PC-9 (cell line): ENCODE measurements at regions not wholly inside any gene's neighbourhood (a gene's known extent, or its start where the extent isn't known, plus 50 kb on each side); places are given as distances from the start of the nearest gene placed in this dataset.

Experiments
- BruUV-seq: library from RNA; stranded (reverse); fragments of 400-500 nt; replicated peaks from 2 replicates; lab custom pipeline; 2021; lab: Mats Ljungman, UMichigan
- CTCF ChIA-PET: fragments of 300-600 bp; sonication (Branson Sonifier 250); formaldehyde crosslinking; loops from one replicate; lab custom pipeline; 2022; ENCODE audit warnings: antibody characterized with exemption; lab: Charles Lee
- POLR2A ChIA-PET: fragments of 300-600 bp; sonication (Branson Sonifier 250); formaldehyde crosslinking; loops from one replicate; lab custom pipeline; 2022; ENCODE audit warnings: antibody characterized with exemption; ENCODE audit not compliant: unreplicated experiment; lab: Charles Lee
- DNase-seq, 2 experiments: peaks; one replicate each; pipeline versions ENCODE4 v3.0.0 to v3.0.0-alpha.2; 2015 to 2022; ENCODE audit warnings: mixed read lengths in 1 of 2
- H2AFZ ChIP-seq: fragments of 200-600 bp; sonication (generic); 2 replicates; pipeline ENCODE4 v1.8.1; 2017; ENCODE audit warnings: antibody characterized with exemption
- H3F3A ChIP-seq: fragments of 200-600 bp; sonication (generic); 2 replicates; pipeline ENCODE4 v1.8.1; 2017; ENCODE audit warnings: antibody characterized with exemption, mild to moderate bottlenecking, low read depth; ENCODE audit not compliant: insufficient read depth
- H3K27ac ChIP-seq: fragments of 200-600 bp; sonication (generic); 2 replicates; pipeline ENCODE4 v1.6.1; 2016; ENCODE audit warnings: mixed run types
- H3K27me3 ChIP-seq: fragments of 200-600 bp; sonication (generic); 2 replicates; pipeline ENCODE4 v1.6.1; 2016; ENCODE audit warnings: low read depth, mixed run types; ENCODE audit not compliant: insufficient read depth
- H3K36me3 ChIP-seq: fragments of 200-600 bp; sonication (generic); 2 replicates; pipeline ENCODE4 v1.6.1; 2016; ENCODE audit warnings: low read depth, mixed run types
- H3K4me1 ChIP-seq: fragments of 200-600 bp; sonication (generic); replicated peaks from 2 replicates; pipeline ENCODE4 v1.6.1; 2016; ENCODE audit warnings: mixed run types; ENCODE audit not compliant: insufficient read depth
- H3K4me2 ChIP-seq: fragments of 200-600 bp; sonication (generic); 2 replicates; pipeline ENCODE4 v1.6.1; 2017; ENCODE audit warnings: mixed run types
- H3K4me3 ChIP-seq: fragments of 200-600 bp; sonication (generic); 2 replicates; pipeline ENCODE4 v1.6.1; 2016; ENCODE audit warnings: mixed run types
- H3K79me2 ChIP-seq: fragments of 200-600 bp; sonication (generic); 2 replicates; pipeline ENCODE4 v1.6.1; 2017; ENCODE audit warnings: low read depth, mixed run types
- H3K9me2 ChIP-seq: fragments of 200-600 bp; sonication (generic); 2 replicates; pipeline ENCODE4 v1.8.1; 2017; ENCODE audit warnings: mild to moderate bottlenecking; ENCODE audit not compliant: insufficient read depth
- H3K9me3 ChIP-seq: fragments of 200-600 bp; sonication (generic); 2 replicates; pipeline ENCODE4 v1.8.1; 2016; ENCODE audit warnings: low read depth; ENCODE audit not compliant: insufficient read depth
- H4K20me1 ChIP-seq: fragments of 200-600 bp; sonication (generic); 2 replicates; pipeline ENCODE4 v1.8.1; 2017; ENCODE audit not compliant: insufficient read depth
- EZH2 ChIP-seq: fragments of 200-600 bp; sonication (generic); IDR thresholded peaks from 2 replicates; pipeline ENCODE4 v1.8.0; 2017; ENCODE audit warnings: antibody characterized with exemption, low read depth
- intact Hi-C: fragments of 100-400 bp; cut with micrococcal nuclease; formaldehyde crosslinking; loops from one replicate; pipeline ENCODE4 v1.10.0; 2022; ENCODE audit not compliant: unreplicated experiment
- TF ChIP-seq, protein P1 (sequence below): fragments of 200-600 bp; sonication (generic); conservative IDR thresholded peaks from 2 replicates; pipeline ENCODE4 v1.6.1; 2017; ENCODE audit warnings: mixed run types, antibody characterized with exemption, mild to moderate bottlenecking, moderate library complexity

DNA sequence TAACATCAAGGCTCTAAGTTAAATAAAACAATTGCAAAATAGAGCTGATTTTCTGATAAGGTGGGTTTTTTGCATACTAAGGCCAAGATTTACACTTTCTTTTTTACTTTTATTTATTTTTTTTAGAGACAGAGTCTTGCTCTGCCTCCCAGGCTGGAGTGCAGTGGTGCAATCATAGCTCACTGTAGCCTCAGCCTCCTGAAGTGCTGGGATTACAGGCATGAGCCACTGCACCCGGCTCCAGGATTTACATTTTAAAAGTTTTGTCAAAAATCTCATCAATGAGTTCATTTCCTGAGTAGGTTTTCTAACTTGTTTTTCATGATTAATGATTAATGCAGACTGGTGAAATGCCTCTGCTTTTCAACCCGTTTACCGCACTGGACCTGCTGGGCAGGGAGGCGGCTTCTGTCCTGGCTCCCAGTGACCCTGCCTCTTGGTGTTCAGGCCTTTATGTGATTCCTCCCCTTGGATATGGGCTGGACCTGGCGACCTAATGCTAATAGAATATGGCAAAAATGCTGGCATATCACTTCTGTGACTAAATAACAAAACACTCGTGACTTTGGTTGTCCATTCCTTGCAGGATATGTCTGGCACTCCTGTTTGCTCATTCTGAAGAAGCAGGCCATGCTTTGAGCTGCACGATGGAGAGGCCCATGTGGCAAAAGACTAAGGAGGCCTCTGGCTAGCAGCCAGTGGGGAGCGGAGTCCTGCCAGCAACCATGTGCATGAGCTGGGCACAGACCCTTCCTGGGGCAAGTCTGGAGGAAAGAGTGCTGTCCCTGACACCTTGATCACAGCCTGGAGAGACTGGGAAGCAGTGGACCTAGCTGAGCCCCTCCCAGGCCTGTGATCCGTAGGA lies 72.2 kb upstream of the PTCH1 start:
- no TSS peak for BruUV-seq
- TF ChIP-seq EZH2 = no peak
- TF ChIP-seq, protein P1, sequence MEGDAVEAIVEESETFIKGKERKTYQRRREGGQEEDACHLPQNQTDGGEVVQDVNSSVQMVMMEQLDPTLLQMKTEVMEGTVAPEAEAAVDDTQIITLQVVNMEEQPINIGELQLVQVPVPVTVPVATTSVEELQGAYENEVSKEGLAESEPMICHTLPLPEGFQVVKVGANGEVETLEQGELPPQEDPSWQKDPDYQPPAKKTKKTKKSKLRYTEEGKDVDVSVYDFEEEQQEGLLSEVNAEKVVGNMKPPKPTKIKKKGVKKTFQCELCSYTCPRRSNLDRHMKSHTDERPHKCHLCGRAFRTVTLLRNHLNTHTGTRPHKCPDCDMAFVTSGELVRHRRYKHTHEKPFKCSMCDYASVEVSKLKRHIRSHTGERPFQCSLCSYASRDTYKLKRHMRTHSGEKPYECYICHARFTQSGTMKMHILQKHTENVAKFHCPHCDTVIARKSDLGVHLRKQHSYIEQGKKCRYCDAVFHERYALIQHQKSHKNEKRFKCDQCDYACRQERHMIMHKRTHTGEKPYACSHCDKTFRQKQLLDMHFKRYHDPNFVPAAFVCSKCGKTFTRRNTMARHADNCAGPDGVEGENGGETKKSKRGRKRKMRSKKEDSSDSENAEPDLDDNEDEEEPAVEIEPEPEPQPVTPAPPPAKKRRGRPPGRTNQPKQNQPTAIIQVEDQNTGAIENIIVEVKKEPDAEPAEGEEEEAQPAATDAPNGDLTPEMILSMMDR = no peak
- Histone ChIP-seq H3K27ac (no peak overlapping the region), H3K36me3 (no peaks in the 10 kb centered on the region), H3F3A (no peaks in the 10 kb centered on the region), H3K27me3 (peaks cover 74% of the 10 kb centered on the region), H4K20me1 (no peaks in the 10 kb centered on the region), H3K4me3 (no peak overlapping the region), H3K4me2 (no peak overlapping the region), H3K9me2 (no peaks in the 10 kb centered on the region), H3K79me2 (no peaks in the 10 kb centered on the region), H3K4me1 (no peaks in the 10 kb centered on the region), H2AFZ (no peak overlapping the region), H3K9me3 (no peaks in the 10 kb centered on the region)
- POLR2A ChIA-PET = interaction anchor here (0.6 kb wide), 1 partner anchor 1449 kb away, joined by 5 read pairs; no protein-coding TSS in a partner anchor
- intact Hi-C loops = no loop called here
- no peak for DNase-seq
- CTCF ChIA-PET = no interaction called here

DNA sequence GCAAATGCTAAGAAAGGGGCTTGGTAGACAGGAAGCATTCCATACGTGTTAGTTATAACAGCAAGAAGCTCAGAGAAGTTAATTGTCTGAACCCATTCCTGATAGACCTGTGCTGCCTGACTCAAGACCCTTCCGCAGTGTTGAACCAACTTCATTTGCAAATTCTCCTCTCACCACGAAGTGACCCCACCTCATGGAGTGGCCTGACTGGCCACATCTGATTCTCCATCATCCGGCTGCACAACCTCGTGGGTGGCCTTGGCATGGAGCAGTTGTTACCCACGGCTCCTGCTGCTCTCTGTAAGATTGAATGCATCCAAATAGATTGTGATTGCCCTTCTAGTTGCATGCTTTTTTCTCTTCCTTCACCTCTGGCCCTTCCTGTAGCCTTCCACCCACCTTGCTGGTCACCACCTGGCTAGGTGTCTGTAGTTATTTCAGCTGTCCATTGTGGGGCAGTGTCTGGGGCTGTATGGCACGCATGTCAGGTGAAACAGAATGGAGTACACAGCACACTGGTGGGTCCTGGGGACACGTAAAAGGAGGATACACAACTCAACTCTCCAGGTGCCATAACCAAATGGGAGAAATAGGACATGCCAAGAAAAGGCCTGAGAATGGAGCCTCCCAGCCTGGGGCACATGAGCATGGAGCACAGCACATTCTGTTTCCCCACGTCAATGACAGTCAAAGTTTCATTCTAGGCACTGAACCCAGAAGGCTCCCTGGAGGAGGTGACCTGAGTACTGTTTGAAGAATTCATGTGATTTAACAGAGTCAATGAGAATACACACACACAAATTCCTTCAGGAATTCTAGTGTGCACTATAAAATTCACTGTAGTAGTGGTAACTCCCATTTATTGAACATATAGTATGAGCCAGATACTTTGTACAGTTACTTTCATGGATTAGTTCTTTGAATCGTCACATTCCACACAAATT lies 70.5 kb upstream of the PTCH1 start:
- no peak overlapping the region for H2AFZ ChIP-seq
- TF ChIP-seq EZH2 = no peak
- TF ChIP-seq, protein P1 = no peak
- no peak overlapping the region for H3K27ac ChIP-seq
- no peak overlapping the region for H3K4me3 ChIP-seq
- no peaks in the 10 kb centered on the region for H3F3A ChIP-seq
- H4K20me1 ChIP-seq = no peaks in the 10 kb centered on the region
- no peaks in the 10 kb centered on the region for H3K9me2 ChIP-seq
- no peak for DNase-seq
- no peaks in the 10 kb centered on the region for H3K9me3 ChIP-seq
- peaks cover 70% of the 10 kb centered on the region for H3K27me3 ChIP-seq
- H3K4me1 ChIP-seq = no peaks in the 10 kb centered on the region
- H3K36me3 ChIP-seq = no peaks in the 10 kb centered on the region
- no peaks in the 10 kb centered on the region for H3K79me2 ChIP-seq
- no peak overlapping the region for H3K4me2 ChIP-seq
- intact Hi-C loops = no loop called here
- BruUV-seq = no TSS peak
- CTCF ChIA-PET = no interaction called here
- POLR2A ChIA-PET = no interaction called here

DNA sequence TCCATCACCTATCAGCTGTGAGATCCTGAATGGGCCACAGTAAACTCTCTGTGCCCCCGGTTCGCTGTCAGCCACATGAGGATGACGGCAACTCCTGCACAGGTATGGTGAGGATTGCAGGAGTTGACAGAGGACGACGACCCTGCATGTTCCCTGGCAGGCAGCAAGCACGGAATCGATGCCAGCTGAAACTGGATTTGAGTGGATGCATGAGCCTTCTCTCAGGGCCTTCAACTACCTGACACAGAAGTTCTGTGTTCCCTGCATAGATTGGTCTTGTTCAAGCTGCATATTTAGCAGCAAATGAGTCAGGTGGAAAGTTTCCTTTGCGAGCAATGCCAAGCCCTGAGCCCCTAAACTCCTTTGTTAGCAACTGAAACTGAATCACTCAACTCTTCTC lies 69.6 kb upstream of the PTCH1 start:
- Histone ChIP-seq H3K9me2 (no peaks in the 10 kb centered on the region), H3K79me2 (no peaks in the 10 kb centered on the region), H3K27ac (no peak overlapping the region), H3K36me3 (no peaks in the 10 kb centered on the region), H3K4me2 (no peak overlapping the region), H4K20me1 (no peaks in the 10 kb centered on the region), H2AFZ (no peak overlapping the region), H3K4me1 (no peaks in the 10 kb centered on the region), H3F3A (no peaks in the 10 kb centered on the region), H3K27me3 (peaks cover 70% of the 10 kb centered on the region), H3K9me3 (no peaks in the 10 kb centered on the region), H3K4me3 (no peak overlapping the region)
- no peak for DNase-seq
- POLR2A ChIA-PET = interaction anchor here (0.6 kb wide), 1 partner anchor 199 kb away, joined by 6 read pairs; no protein-coding TSS in a partner anchor
- CTCF ChIA-PET = no interaction called here
- TF ChIP-seq, protein P1 = no peak
- no peak for TF ChIP-seq EZH2
- intact Hi-C loops = no loop called here
- BruUV-seq = no TSS peak
